ENCODE measurements at regions not wholly inside any gene's neighbourhood (a gene's known extent, or its start where the extent isn't known, plus 50 kb on each side); places are given as distances from the start of the nearest gene placed in this dataset.

GRCh38 chr13:108034909-108035410 lies 180.4 kb downstream of the LIG4 start:
- FAIRE-seq (no peak), ATAC-seq (no peak), DNase-seq (ENCODE audit: extremely low read depth in 1 of 4, low spot score in 3 of 4) (no peak)
- intact Hi-C loops (cut with micrococcal nuclease) = no loop called here
- Histone ChIP-seq H3K27me3 (ENCODE audit: control insufficient read depth in 2 of 2, insufficient read depth in 2 of 2, low read length in 2 of 2) (no peaks in the 10 kb centered on the region), H3K36me3 (ENCODE audit: control insufficient read depth, insufficient read depth, low read length) (no peaks in the 10 kb centered on the region), H3K4me1 (replicated peaks in 1 of 2; ENCODE audit: control insufficient read depth in 2 of 2, insufficient read depth in 2 of 2, low read length in 2 of 2) (no peaks in the 10 kb centered on the region), H4K20me1 (replicated peaks; ENCODE audit: control insufficient read depth, insufficient read depth, low read length) (no peaks in the 10 kb centered on the region), H3K79me2 (ENCODE audit: control insufficient read depth, insufficient read depth, low read length) (no peaks in the 10 kb centered on the region), H3K4me2 (ENCODE audit: insufficient read depth, low read length) (no peak overlapping the region), H3K9me1 (ENCODE audit: control insufficient read depth, insufficient read depth, low read length) (no peaks in the 10 kb centered on the region), H3K27ac (ENCODE audit: extremely low read depth, low read depth, low read length) (no peak overlapping the region), H2AFZ (ENCODE audit: low read depth, low read length) (no peak overlapping the region), H3K9me3 (replicated peaks; ENCODE audit: control insufficient read depth, insufficient read depth, low read depth, low read length) (no peaks in the 10 kb centered on the region), H3K4me3 (no peak overlapping the region), H3K9ac (ENCODE audit: insufficient read depth in 1 of 2, low read depth in 2 of 2, low read length in 2 of 2) (no peak overlapping the region)
- in situ Hi-C loops (cut with MboI) = loop anchor here (10.0 kb wide), 1 partner anchor 780 kb away; no protein-coding TSS in a partner anchor
- WGBS (ENCODE audit: insufficient coverage, low coverage, missing lambda C conversion rate) = 0% methylated on average over 5 of the region's 5 CpGs
- TF ChIP-seq SRF (CRISPR knock-in tag; IDR thresholded peaks at IDR 0.05) (peak in 1 of 2 experiments; percentile 59; a peak in 1 of 4 replicates), AFF1 (IDR thresholded peaks at IDR 0.05; ENCODE audit: low read depth in 1 of 2, partially characterized antibody in 2 of 2) (no peak)
- no TSS peak for BruUV-seq (replicated peaks)
- ChIA-PET CTCF (ENCODE audit: low intra/inter-chr PET ratio) (no interaction called here), POLR2A (no interaction called here)

Measured in K562 (cell line).